SK-N-MC (cell line): ENCODE measurements at regions not wholly inside any gene's neighbourhood (a gene's known extent, or its start where the extent isn't known, plus 50 kb on each side); places are given as distances from the start of the nearest gene placed in this dataset.

Source experiments
- DNase-seq: peaks from one replicate; pipeline ENCODE4 v3.0.0-alpha.2; 2011; ENCODE audit warnings: low read depth, low spot score
- H3K27ac ChIP-seq: fragments of 200-600 bp; sonication (generic); 2 replicates; pipeline ENCODE4 v1.5.1; 2016; ENCODE audit warnings: mixed run types
- H3K36me3 ChIP-seq: fragments of 200-600 bp; sonication (generic); 2 replicates; pipeline ENCODE4 v1.6.1; 2017; ENCODE audit warnings: antibody characterized with exemption, low read length, mixed read lengths; ENCODE audit not compliant: insufficient read depth
- H3K4me3 ChIP-seq: fragments of 200-600 bp; sonication (generic); 2 replicates; pipeline ENCODE4 v1.5.1; 2016
- H3K9ac ChIP-seq: fragments of 200-600 bp; sonication (generic); 2 replicates; pipeline ENCODE4 v1.8.0; 2017; ENCODE audit warnings: mixed run types, mixed read lengths; ENCODE audit not compliant: insufficient read length
- H3K9me3 ChIP-seq: fragments of 200-600 bp; sonication (generic); 2 replicates; pipeline ENCODE4 v1.6.1; 2017; ENCODE audit warnings: low read depth, mild to moderate bottlenecking, antibody characterized with exemption, low read length, moderate library complexity, mixed read lengths
- EZH2 ChIP-seq: fragments of 200-600 bp; sonication (generic); IDR thresholded peaks from one replicate; pipeline ENCODE4 v1.6.1; 2017; ENCODE audit warnings: antibody characterized with exemption
- FOXP2 ChIP-seq: optimal IDR thresholded peaks from 2 replicates; pipeline ENCODE3; 2011; ENCODE audit warnings: mild to moderate bottlenecking, moderate library complexity; ENCODE audit not compliant: insufficient read depth; ENCODE audit errors: extremely low read length, control extremely low read depth
- POLR2AphosphoS5 ChIP-seq: IDR thresholded peaks from 2 replicates; pipeline ENCODE4 v1.6.1; 2012; ENCODE audit warnings: mild to moderate bottlenecking, low read depth, low read length, borderline replicate concordance

- DNase-seq: no peak
- Histone ChIP-seq H3K9me3 (no peaks in the 10 kb centered on the region), H3K27ac (no peak overlapping the region), H3K9ac (no peak overlapping the region), H3K36me3 (no peaks in the 10 kb centered on the region), H3K4me3 (no peak overlapping the region)
- TF ChIP-seq EZH2 (no peak), POLR2AphosphoS5 (no peak), FOXP2 (no peak)
Observed at GRCh38 chr6:105952326-105952725, 133.8 kb upstream of the PRDM1 start.

GRCh38 chr6:105951322-105951721 lies 134.8 kb upstream of the PRDM1 start:
- no peak overlapping the region for H3K27ac ChIP-seq
- no peak for TF ChIP-seq POLR2AphosphoS5
- TF ChIP-seq EZH2: no peak
- TF ChIP-seq FOXP2: no peak
- no peaks in the 10 kb centered on the region for H3K36me3 ChIP-seq
- no peak for DNase-seq
- H3K4me3 ChIP-seq: no peak overlapping the region
- H3K9ac ChIP-seq: no peak overlapping the region
- no peaks in the 10 kb centered on the region for H3K9me3 ChIP-seq

- Histone ChIP-seq H3K9ac (no peak overlapping the region), H3K4me3 (no peak overlapping the region), H3K27ac (no peak overlapping the region), H3K36me3 (no peaks in the 10 kb centered on the region), H3K9me3 (no peaks in the 10 kb centered on the region)
- TF ChIP-seq FOXP2 (no peak), POLR2AphosphoS5 (no peak), EZH2 (no peak)
- no peak for DNase-seq
Observed at GRCh38 chr6:105949869-105950268, 136.3 kb upstream of the PRDM1 start.

- no peak overlapping the region for H3K27ac ChIP-seq
- no peak overlapping the region for H3K9ac ChIP-seq
- H3K36me3 ChIP-seq: no peaks in the 10 kb centered on the region
- no peaks in the 10 kb centered on the region for H3K9me3 ChIP-seq
- H3K4me3 ChIP-seq: no peak overlapping the region
- TF ChIP-seq EZH2 (no peak), POLR2AphosphoS5 (no peak), FOXP2 (no peak)
- no peak for DNase-seq
Observed at GRCh38 chr6:105943514-105943913, 142.6 kb upstream of the PRDM1 start.

GRCh38 chr6:105941621-105942412 lies 144.3 kb upstream of the PRDM1 start:
- H3K4me3 ChIP-seq: no peak overlapping the region
- no peaks in the 10 kb centered on the region for H3K9me3 ChIP-seq
- TF ChIP-seq EZH2: no peak
- TF ChIP-seq FOXP2: no peak
- TF ChIP-seq POLR2AphosphoS5: no peak
- H3K9ac ChIP-seq: no peak overlapping the region
- H3K27ac ChIP-seq: no peak overlapping the region
- no peaks in the 10 kb centered on the region for H3K36me3 ChIP-seq
- DNase-seq: no peak

- DNase-seq: no peak
Observed at GRCh38 chr6:105940990-105941389, 145.1 kb upstream of the PRDM1 start.

DNA sequence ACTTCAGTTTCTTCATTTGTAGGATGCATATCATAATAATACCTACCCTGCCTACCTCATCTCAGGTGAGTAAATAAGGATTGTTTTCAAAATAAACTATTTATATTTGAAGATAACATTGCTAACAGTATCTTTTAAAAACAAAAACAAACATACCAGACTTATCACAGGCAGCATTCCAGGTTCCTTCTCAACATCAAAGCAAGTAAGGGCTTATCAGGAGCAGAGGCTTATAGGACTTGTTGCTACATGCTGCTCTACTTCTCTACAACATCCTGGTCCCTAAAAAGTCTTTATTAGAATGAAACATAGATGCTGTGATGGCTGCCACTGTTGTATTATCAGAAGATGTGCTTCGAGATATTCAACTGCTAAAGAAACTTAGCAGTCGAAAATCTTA lies 149.2 kb upstream of the PRDM1 start:
- Histone ChIP-seq H3K4me3 (no peak overlapping the region), H3K9ac (no peak overlapping the region), H3K9me3 (no peaks in the 10 kb centered on the region), H3K27ac (no peak overlapping the region), H3K36me3 (no peaks in the 10 kb centered on the region)
- no peak for TF ChIP-seq FOXP2
- TF ChIP-seq EZH2: no peak
- TF ChIP-seq POLR2AphosphoS5: no peak
- DNase-seq: no peak

More at GRCh38 chr6:105940990-105941389, 145.1 kb upstream of the PRDM1 start:
- no peaks in the 10 kb centered on the region for H3K9me3 ChIP-seq
- H3K9ac ChIP-seq: no peak overlapping the region
- no peak for TF ChIP-seq EZH2
- TF ChIP-seq FOXP2: no peak
- TF ChIP-seq POLR2AphosphoS5: no peak
- no peak overlapping the region for H3K27ac ChIP-seq
- no peak overlapping the region for H3K4me3 ChIP-seq
- no peaks in the 10 kb centered on the region for H3K36me3 ChIP-seq

DNA sequence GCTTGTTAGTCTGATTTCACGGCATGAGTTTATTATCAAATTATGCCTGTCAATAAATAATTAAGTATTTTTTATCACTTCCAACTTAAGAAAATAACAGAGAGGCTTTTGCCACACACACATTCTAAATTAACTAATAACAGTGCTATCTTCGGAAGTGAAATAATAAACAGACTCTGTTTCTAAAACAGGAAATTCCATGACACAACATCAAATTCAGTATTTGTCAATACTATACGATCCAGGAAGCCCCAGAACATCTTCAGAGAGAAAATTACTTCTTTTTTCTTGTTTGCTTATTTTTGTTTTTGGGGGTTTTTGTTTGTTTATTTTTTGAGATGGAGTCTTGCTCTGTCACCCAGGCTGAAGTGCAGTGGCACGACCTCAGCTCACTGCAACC lies 150.7 kb upstream of the PRDM1 start:
- H3K4me3 ChIP-seq: no peak overlapping the region
- DNase-seq: no peak
- no peak overlapping the region for H3K27ac ChIP-seq
- H3K9ac ChIP-seq: no peak overlapping the region
- TF ChIP-seq POLR2AphosphoS5: no peak
- no peak for TF ChIP-seq FOXP2
- no peak for TF ChIP-seq EZH2
- no peaks in the 10 kb centered on the region for H3K9me3 ChIP-seq
- no peaks in the 10 kb centered on the region for H3K36me3 ChIP-seq

GRCh38 chr6:105934708-105935107 lies 151.4 kb upstream of the PRDM1 start:
- H3K36me3 ChIP-seq: no peaks in the 10 kb centered on the region
- no peak for DNase-seq
- no peak overlapping the region for H3K9ac ChIP-seq
- TF ChIP-seq FOXP2 (no peak), EZH2 (no peak), POLR2AphosphoS5 (no peak)
- H3K27ac ChIP-seq: no peak overlapping the region
- H3K9me3 ChIP-seq: no peaks in the 10 kb centered on the region
- H3K4me3 ChIP-seq: no peak overlapping the region
